ENCODE measurements at regions not wholly inside any gene's neighbourhood (a gene's known extent, or its start where the extent isn't known, plus 50 kb on each side); places are given as distances from the start of the nearest gene placed in this dataset.

DNA sequence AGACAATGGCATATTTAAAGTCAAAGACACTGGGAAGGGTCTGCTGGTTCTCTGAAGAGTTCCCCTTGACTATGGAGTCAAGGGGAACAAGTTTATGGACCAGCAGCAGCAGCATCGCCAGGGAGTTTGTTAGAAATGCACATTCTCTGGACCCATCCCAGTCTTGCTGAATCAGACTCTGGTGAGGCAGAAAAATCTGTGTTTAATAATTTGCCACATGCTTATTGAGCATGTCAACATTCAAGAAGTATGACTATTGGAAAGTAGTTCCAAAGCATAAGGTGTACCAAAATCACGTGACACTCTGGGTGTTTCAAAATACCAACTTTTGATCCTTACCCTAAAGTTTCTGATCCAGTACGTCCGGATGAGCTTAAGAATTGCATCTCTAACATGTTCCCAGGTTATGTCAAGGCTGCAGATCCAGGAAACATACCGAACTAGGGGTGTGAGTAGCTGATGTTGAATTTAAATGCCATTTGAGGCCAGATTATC lies 853.8 kb downstream of the TMEM182 start:
- H3K36me3 Mint-ChIP-seq (ENCODE audit: low read depth, unreplicated experiment), result no peaks in the 10 kb centered on the region
- peaks cover 2% of the 10 kb centered on the region for H3K9me3 ChIP-seq (ENCODE audit: insufficient read depth, low read depth, low read length)
- H3K27ac Mint-ChIP-seq (ENCODE audit: unreplicated experiment), result no peak overlapping the region
- H3K4me1 Mint-ChIP-seq (ENCODE audit: low read depth, unreplicated experiment), result no peaks in the 10 kb centered on the region
- no peaks in the 10 kb centered on the region for H3K4me1 ChIP-seq (ENCODE audit: insufficient read depth, low read length)
- H3K4me3 ChIP-seq (ENCODE audit: insufficient read depth, low read depth, low read length), result no peak overlapping the region
- no peaks in the 10 kb centered on the region for H3K79me2 ChIP-seq (ENCODE audit: insufficient read depth, low read length)
- H3K36me3 ChIP-seq (ENCODE audit: insufficient read depth, low read length), result no peaks in the 10 kb centered on the region
- H3K4me3 Mint-ChIP-seq (ENCODE audit: unreplicated experiment), result no peak overlapping the region
- no peak overlapping the region for H2AFZ ChIP-seq (ENCODE audit: low read depth, low read length)
- DNase-seq (ENCODE audit: low read depth) (no peak), FAIRE-seq (no peak)
- H3K27me3 ChIP-seq (ENCODE audit: insufficient read depth, low read length), result no peaks in the 10 kb centered on the region
- H3K4me2 ChIP-seq (ENCODE audit: low read length), result no peak overlapping the region
- H3K27ac ChIP-seq (ENCODE audit: low read depth, low read length), result no peak overlapping the region
- H3K27me3 Mint-ChIP-seq (ENCODE audit: low read depth, unreplicated experiment), result no peaks in the 10 kb centered on the region
- TF ChIP-seq, protein P1, sequence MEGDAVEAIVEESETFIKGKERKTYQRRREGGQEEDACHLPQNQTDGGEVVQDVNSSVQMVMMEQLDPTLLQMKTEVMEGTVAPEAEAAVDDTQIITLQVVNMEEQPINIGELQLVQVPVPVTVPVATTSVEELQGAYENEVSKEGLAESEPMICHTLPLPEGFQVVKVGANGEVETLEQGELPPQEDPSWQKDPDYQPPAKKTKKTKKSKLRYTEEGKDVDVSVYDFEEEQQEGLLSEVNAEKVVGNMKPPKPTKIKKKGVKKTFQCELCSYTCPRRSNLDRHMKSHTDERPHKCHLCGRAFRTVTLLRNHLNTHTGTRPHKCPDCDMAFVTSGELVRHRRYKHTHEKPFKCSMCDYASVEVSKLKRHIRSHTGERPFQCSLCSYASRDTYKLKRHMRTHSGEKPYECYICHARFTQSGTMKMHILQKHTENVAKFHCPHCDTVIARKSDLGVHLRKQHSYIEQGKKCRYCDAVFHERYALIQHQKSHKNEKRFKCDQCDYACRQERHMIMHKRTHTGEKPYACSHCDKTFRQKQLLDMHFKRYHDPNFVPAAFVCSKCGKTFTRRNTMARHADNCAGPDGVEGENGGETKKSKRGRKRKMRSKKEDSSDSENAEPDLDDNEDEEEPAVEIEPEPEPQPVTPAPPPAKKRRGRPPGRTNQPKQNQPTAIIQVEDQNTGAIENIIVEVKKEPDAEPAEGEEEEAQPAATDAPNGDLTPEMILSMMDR (IDR thresholded peaks at IDR 0.05; ENCODE audit: insufficient read depth, low read depth, low read length), result no peak
- no peak for TF ChIP-seq EZH2 (IDR thresholded peaks at IDR 0.05; ENCODE audit: insufficient read depth, low read length)
- no peak overlapping the region for H3K9ac ChIP-seq (ENCODE audit: low read length)
- no peaks in the 10 kb centered on the region for H4K20me1 ChIP-seq (ENCODE audit: insufficient read depth, low read length)
- H3K9me3 Mint-ChIP-seq (ENCODE audit: unreplicated experiment), result no peaks in the 10 kb centered on the region

DNA sequence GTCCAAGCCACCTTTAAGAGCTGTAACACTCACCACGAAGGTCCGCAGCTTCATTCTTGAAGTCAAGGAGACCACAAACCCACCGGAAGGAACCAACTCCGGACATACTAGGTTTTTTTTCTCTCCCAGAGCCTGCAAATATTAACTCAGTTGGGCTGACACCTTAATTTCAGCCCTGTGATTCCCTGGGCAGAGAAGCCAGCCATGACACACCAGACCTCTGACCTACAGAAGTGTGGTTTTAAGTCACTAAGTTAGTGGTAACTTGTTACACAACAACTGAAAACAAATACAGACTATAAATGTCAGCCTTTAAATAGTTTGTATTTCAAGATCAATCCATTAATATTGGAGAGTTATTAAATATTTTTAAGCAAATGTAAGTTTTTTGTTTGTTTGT lies 855.1 kb downstream of the TMEM182 start:
- H3K27ac Mint-ChIP-seq (ENCODE audit: unreplicated experiment), result no peak overlapping the region

DNA sequence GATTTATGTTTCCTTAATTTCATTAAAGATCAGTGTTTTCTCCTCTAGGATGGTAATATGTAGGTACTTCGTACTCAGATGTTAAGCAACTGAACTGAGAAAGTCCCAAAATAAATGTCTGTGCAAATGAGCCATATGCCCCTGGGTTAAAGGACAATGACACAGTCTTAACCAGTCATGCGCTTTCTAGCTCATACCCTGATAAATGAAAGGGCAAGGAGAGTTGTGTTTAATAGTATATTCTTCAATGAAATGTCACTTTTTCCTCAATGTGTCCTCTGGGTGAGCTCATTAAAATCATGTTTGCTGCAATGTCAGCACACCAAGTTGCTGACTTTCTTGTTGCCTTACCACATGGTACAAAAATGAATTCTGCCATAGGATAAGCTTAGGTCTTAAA lies 856.3 kb downstream of the TMEM182 start:
- FAIRE-seq (no peak), DNase-seq (ENCODE audit: low read depth) (no peak)
- no peaks in the 10 kb centered on the region for H3K27me3 ChIP-seq (ENCODE audit: insufficient read depth, low read length)
- no peak for TF ChIP-seq EZH2 (IDR thresholded peaks at IDR 0.05; ENCODE audit: insufficient read depth, low read length)
- TF ChIP-seq, protein P1 (IDR thresholded peaks at IDR 0.05; ENCODE audit: insufficient read depth, low read depth, low read length), result no peak
- Mint-ChIP-seq H3K27ac (ENCODE audit: unreplicated experiment) (no peak overlapping the region), H3K36me3 (ENCODE audit: low read depth, unreplicated experiment) (no peaks in the 10 kb centered on the region), H3K27me3 (ENCODE audit: low read depth, unreplicated experiment) (no peaks in the 10 kb centered on the region), H3K4me3 (ENCODE audit: unreplicated experiment) (no peak overlapping the region), H3K4me1 (ENCODE audit: low read depth, unreplicated experiment) (no peaks in the 10 kb centered on the region), H3K9me3 (ENCODE audit: unreplicated experiment) (peaks cover 3% of the 10 kb centered on the region)
- H3K9me3 ChIP-seq (ENCODE audit: insufficient read depth, low read depth, low read length), result peaks cover 6% of the 10 kb centered on the region
- H2AFZ ChIP-seq (ENCODE audit: low read depth, low read length), result no peak overlapping the region
- H3K9ac ChIP-seq (ENCODE audit: low read length), result no peak overlapping the region
- H3K79me2 ChIP-seq (ENCODE audit: insufficient read depth, low read length), result no peaks in the 10 kb centered on the region
- H3K27ac ChIP-seq (ENCODE audit: low read depth, low read length), result no peak overlapping the region
- H4K20me1 ChIP-seq (ENCODE audit: insufficient read depth, low read length), result no peaks in the 10 kb centered on the region
- no peak overlapping the region for H3K4me3 ChIP-seq (ENCODE audit: insufficient read depth, low read depth, low read length)
- no peaks in the 10 kb centered on the region for H3K4me1 ChIP-seq (ENCODE audit: insufficient read depth, low read length)
- H3K36me3 ChIP-seq (ENCODE audit: insufficient read depth, low read length), result no peaks in the 10 kb centered on the region
- no peak overlapping the region for H3K4me2 ChIP-seq (ENCODE audit: low read length)

More for the DNA sequence above, 855.1 kb downstream of the TMEM182 start:
- no peaks in the 10 kb centered on the region for H3K4me1 Mint-ChIP-seq (ENCODE audit: low read depth, unreplicated experiment)
- no peaks in the 10 kb centered on the region for H3K4me1 ChIP-seq (ENCODE audit: insufficient read depth, low read length)
- no peak overlapping the region for H3K4me3 ChIP-seq (ENCODE audit: insufficient read depth, low read depth, low read length)
- H2AFZ ChIP-seq (ENCODE audit: low read depth, low read length), result no peak overlapping the region
- peaks cover 6% of the 10 kb centered on the region for H3K9me3 ChIP-seq (ENCODE audit: insufficient read depth, low read depth, low read length)
- H3K9ac ChIP-seq (ENCODE audit: low read length), result no peak overlapping the region
- H3K79me2 ChIP-seq (ENCODE audit: insufficient read depth, low read length), result no peaks in the 10 kb centered on the region
- no peaks in the 10 kb centered on the region for H3K36me3 ChIP-seq (ENCODE audit: insufficient read depth, low read length)
- no peaks in the 10 kb centered on the region for H3K27me3 ChIP-seq (ENCODE audit: insufficient read depth, low read length)
- no peak overlapping the region for H3K4me2 ChIP-seq (ENCODE audit: low read length)
- no peak overlapping the region for H3K27ac ChIP-seq (ENCODE audit: low read depth, low read length)
- no peaks in the 10 kb centered on the region for H3K36me3 Mint-ChIP-seq (ENCODE audit: low read depth, unreplicated experiment)
- no peaks in the 10 kb centered on the region for H4K20me1 ChIP-seq (ENCODE audit: insufficient read depth, low read length)
- no peak overlapping the region for H3K4me3 Mint-ChIP-seq (ENCODE audit: unreplicated experiment)
- DNase-seq (ENCODE audit: low read depth), result no peak
- no peak for FAIRE-seq
- H3K9me3 Mint-ChIP-seq (ENCODE audit: unreplicated experiment), result peaks cover 2% of the 10 kb centered on the region
- H3K27me3 Mint-ChIP-seq (ENCODE audit: low read depth, unreplicated experiment), result no peaks in the 10 kb centered on the region
- TF ChIP-seq, protein P1 (IDR thresholded peaks at IDR 0.05; ENCODE audit: insufficient read depth, low read depth, low read length), result no peak
- no peak for TF ChIP-seq EZH2 (IDR thresholded peaks at IDR 0.05; ENCODE audit: insufficient read depth, low read length)

All from astrocyte (in vitro differentiated cells and primary cell).